Esophagus muscularis mucosa (tissue), 3 donors: ENCODE measurements at regions not wholly inside any gene's neighbourhood (a gene's known extent, or its start where the extent isn't known, plus 50 kb on each side); places are given as distances from the start of the nearest gene placed in this dataset.
"Not testable (repeated sequence)": the region's sequence is repeated elsewhere in the genome, so short reads cannot be mapped to it uniquely, and the experiment has no call there.

Source experiments
- CTCF ChIP-seq, 3 experiments: fragments of 200-600 bp in 2 of 3; fragments of 450-650 bp in 1 of 3; sonication (generic) in 2 of 3; IDR thresholded peaks; one replicate each; pipeline ENCODE4 v1.5.1; 2017 to 2019; ENCODE audit warnings: antibody characterized with exemption in 3 of 3, mild to moderate bottlenecking in 2 of 3, moderate library complexity in 1 of 3
- POLR2A ChIP-seq: fragments of 450-650 bp; IDR thresholded peaks from one replicate; pipeline ENCODE4 v1.6.1; 2017; ENCODE audit warnings: antibody characterized with exemption, moderate library complexity, mild to moderate bottlenecking, low read depth

- not testable (repeated sequence) for TF ChIP-seq CTCF (IDR thresholded peaks at IDR 0.05); POLR2A
Measured at GRCh38 chr9:64368644-64368942, 916.4 kb downstream of the FOXD4L5 start.
